SK-N-MC (cell line): ENCODE measurements at regions not wholly inside any gene's neighbourhood (a gene's known extent, or its start where the extent isn't known, plus 50 kb on each side); places are given as distances from the start of the nearest gene placed in this dataset.

Experiments used
- EZH2 ChIP-seq: fragments of 200-600 bp; sonication (generic); IDR thresholded peaks from one replicate; pipeline ENCODE4 v1.6.1; 2017; ENCODE audit warnings: antibody characterized with exemption
- POLR2AphosphoS5 ChIP-seq: IDR thresholded peaks from 2 replicates; pipeline ENCODE4 v1.6.1; 2012; ENCODE audit warnings: mild to moderate bottlenecking, low read depth, low read length, borderline replicate concordance

DNA sequence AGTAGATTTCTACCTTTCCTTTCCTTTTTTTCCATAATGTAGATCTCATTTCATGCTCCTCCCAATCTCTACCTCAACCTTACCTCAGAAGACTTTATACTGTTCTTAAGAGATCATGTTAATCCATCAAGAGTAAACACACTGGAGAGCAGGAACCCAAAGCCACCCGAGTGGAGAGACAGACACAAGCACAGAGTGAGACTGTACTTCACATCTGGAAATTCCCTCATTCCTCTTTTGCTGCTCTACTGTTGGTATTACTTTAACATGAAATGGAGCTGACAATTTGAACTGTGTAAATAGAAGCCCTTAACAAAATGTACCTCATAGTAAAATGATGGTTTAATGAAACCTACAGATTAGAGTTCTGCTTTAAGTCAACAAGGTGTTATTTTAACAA lies 105.7 kb upstream of the RASGEF1B start:
- TF ChIP-seq POLR2AphosphoS5: no peak
- no peak for TF ChIP-seq EZH2
